ENCODE measurements at regions not wholly inside any gene's neighbourhood (a gene's known extent, or its start where the extent isn't known, plus 50 kb on each side); places are given as distances from the start of the nearest gene placed in this dataset.

- in situ Hi-C loops (cut with MboI; ENCODE audit: low sequenced_read_pairs) = no loop called here
Measured at GRCh38 chr6:106035655-106036054, 50.5 kb upstream of the PRDM1 start.

- in situ Hi-C loops (cut with MboI; ENCODE audit: low sequenced_read_pairs) = no loop called here
Measured at GRCh38 chr6:106033806-106034205, 52.3 kb upstream of the PRDM1 start.

- in situ Hi-C loops (cut with MboI; ENCODE audit: low sequenced_read_pairs) = no loop called here
Measured at GRCh38 chr6:106027758-106028157, 58.4 kb upstream of the PRDM1 start.

- in situ Hi-C loops (cut with MboI; ENCODE audit: low sequenced_read_pairs) = no loop called here
Measured at GRCh38 chr6:106026748-106027715, 59.1 kb upstream of the PRDM1 start.

- in situ Hi-C loops (cut with MboI; ENCODE audit: low sequenced_read_pairs) = no loop called here
Measured at GRCh38 chr6:106025655-106026054, 60.5 kb upstream of the PRDM1 start.

GRCh38 chr6:106022801-106023200 is 63.3 kb upstream of the PRDM1 start:
- in situ Hi-C loops (cut with MboI; ENCODE audit: low sequenced_read_pairs) = no loop called here

- in situ Hi-C loops (cut with MboI; ENCODE audit: low sequenced_read_pairs) = no loop called here
Measured at GRCh38 chr6:106017454-106017853, 68.7 kb upstream of the PRDM1 start.

- in situ Hi-C loops (cut with MboI; ENCODE audit: low sequenced_read_pairs) = no loop called here
Measured at GRCh38 chr6:106014955-106015354, 71.2 kb upstream of the PRDM1 start.

- in situ Hi-C loops (cut with MboI; ENCODE audit: low sequenced_read_pairs) = no loop called here
Measured at GRCh38 chr6:106011476-106011875, 74.7 kb upstream of the PRDM1 start.

GRCh38 chr6:106005954-106006353 is 80.2 kb upstream of the PRDM1 start:
- in situ Hi-C loops (cut with MboI; ENCODE audit: low sequenced_read_pairs) = no loop called here

GRCh38 chr6:106005013-106005412 is 81.1 kb upstream of the PRDM1 start:
- in situ Hi-C loops (cut with MboI; ENCODE audit: low sequenced_read_pairs) = no loop called here

- in situ Hi-C loops (cut with MboI; ENCODE audit: low sequenced_read_pairs) = no loop called here
Measured at GRCh38 chr6:106003268-106003987, 82.7 kb upstream of the PRDM1 start.

GRCh38 chr6:106002005-106002404 is 84.1 kb upstream of the PRDM1 start:
- in situ Hi-C loops (cut with MboI; ENCODE audit: low sequenced_read_pairs) = no loop called here

GRCh38 chr6:106000935-106001334 is 85.2 kb upstream of the PRDM1 start:
- in situ Hi-C loops (cut with MboI; ENCODE audit: low sequenced_read_pairs) = no loop called here

- in situ Hi-C loops (cut with MboI; ENCODE audit: low sequenced_read_pairs) = no loop called here
Measured at GRCh38 chr6:105997482-105997881, 88.7 kb upstream of the PRDM1 start.

- in situ Hi-C loops (cut with MboI; ENCODE audit: low sequenced_read_pairs) = no loop called here
Measured at GRCh38 chr6:105995391-105995865, 90.7 kb upstream of the PRDM1 start.

- in situ Hi-C loops (cut with MboI; ENCODE audit: low sequenced_read_pairs) = no loop called here
Measured at GRCh38 chr6:105994591-105995390, 91.3 kb upstream of the PRDM1 start.

- in situ Hi-C loops (cut with MboI; ENCODE audit: low sequenced_read_pairs) = no loop called here
Measured at GRCh38 chr6:105994118-105994590, 92.0 kb upstream of the PRDM1 start.

GRCh38 chr6:105993341-105994117 is 92.6 kb upstream of the PRDM1 start:
- in situ Hi-C loops (cut with MboI; ENCODE audit: low sequenced_read_pairs) = no loop called here

GRCh38 chr6:105992315-105992961 is 93.7 kb upstream of the PRDM1 start:
- in situ Hi-C loops (cut with MboI; ENCODE audit: low sequenced_read_pairs) = no loop called here
